GM12878 (cell line): ENCODE measurements at regions not wholly inside any gene's neighbourhood (a gene's known extent, or its start where the extent isn't known, plus 50 kb on each side); places are given as distances from the start of the nearest gene placed in this dataset.

ENCODE experiments used
- NRF1 ChIP-seq: conservative IDR thresholded peaks from 2 replicates; pipeline ENCODE4 v1.6.1; 2011; ENCODE audit warnings: mild to moderate bottlenecking, low read depth, low read length, improper control_type of control experiment
- TAF1 ChIP-seq: IDR thresholded peaks from 2 replicates; pipeline ENCODE4 v1.6.1; 2011; ENCODE audit warnings: mild to moderate bottlenecking, low read depth, low read length, borderline replicate concordance
- TF ChIP-seq, protein P1 (sequence below), 3 experiments: IDR thresholded peaks in 2 of 3; conservative IDR thresholded peaks in 1 of 3; 2 replicates each; pipeline ENCODE4 v1.5.1; 2011; ENCODE audit warnings: low read depth in 3 of 3, low read length in 3 of 3, mild to moderate bottlenecking in 3 of 3, control low read depth in 2 of 3, moderate library complexity in 2 of 3, inconsistent platforms in 1 of 3, mixed read lengths in 1 of 3; ENCODE audit not compliant: control insufficient read depth in 2 of 3, insufficient read depth in 1 of 3; ENCODE audit errors: extremely low read depth in 1 of 3
- TF ChIP-seq, protein P2 (sequence below): IDR thresholded peaks from 2 replicates; pipeline ENCODE4 v1.6.1; 2012; ENCODE audit warnings: mild to moderate bottlenecking, low read depth, low read length

DNA sequence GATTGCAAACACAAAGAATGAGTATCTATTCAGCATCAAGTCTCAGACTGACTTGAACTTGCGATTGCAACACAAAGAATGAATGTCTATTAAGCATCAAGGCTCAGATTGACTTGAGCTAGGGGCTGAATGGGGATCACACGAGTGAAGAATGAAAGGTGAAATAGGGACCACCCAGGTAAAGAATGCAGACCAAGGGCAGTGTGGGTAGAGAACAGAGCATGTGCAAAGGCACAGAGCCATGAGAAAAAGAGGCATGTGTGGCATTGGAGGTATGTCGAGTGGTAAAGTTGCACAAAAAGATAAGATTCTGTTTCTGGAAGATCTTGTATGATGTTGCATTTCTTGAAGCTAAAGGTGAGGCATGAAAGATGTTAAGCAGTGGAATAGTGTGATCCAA is 119.4 kb upstream of the GPR149 start:
- TF ChIP-seq, protein P1, sequence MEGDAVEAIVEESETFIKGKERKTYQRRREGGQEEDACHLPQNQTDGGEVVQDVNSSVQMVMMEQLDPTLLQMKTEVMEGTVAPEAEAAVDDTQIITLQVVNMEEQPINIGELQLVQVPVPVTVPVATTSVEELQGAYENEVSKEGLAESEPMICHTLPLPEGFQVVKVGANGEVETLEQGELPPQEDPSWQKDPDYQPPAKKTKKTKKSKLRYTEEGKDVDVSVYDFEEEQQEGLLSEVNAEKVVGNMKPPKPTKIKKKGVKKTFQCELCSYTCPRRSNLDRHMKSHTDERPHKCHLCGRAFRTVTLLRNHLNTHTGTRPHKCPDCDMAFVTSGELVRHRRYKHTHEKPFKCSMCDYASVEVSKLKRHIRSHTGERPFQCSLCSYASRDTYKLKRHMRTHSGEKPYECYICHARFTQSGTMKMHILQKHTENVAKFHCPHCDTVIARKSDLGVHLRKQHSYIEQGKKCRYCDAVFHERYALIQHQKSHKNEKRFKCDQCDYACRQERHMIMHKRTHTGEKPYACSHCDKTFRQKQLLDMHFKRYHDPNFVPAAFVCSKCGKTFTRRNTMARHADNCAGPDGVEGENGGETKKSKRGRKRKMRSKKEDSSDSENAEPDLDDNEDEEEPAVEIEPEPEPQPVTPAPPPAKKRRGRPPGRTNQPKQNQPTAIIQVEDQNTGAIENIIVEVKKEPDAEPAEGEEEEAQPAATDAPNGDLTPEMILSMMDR (IDR thresholded peaks at IDR 0.05 in 2 of 3, conservative IDR thresholded peaks at IDR 0.05 in 1 of 3; ENCODE audit: control insufficient read depth in 2 of 3, extremely low read depth in 1 of 3, insufficient read depth in 1 of 3, low read depth in 3 of 3, low read length in 3 of 3): no peak
- TF ChIP-seq, protein P2, sequence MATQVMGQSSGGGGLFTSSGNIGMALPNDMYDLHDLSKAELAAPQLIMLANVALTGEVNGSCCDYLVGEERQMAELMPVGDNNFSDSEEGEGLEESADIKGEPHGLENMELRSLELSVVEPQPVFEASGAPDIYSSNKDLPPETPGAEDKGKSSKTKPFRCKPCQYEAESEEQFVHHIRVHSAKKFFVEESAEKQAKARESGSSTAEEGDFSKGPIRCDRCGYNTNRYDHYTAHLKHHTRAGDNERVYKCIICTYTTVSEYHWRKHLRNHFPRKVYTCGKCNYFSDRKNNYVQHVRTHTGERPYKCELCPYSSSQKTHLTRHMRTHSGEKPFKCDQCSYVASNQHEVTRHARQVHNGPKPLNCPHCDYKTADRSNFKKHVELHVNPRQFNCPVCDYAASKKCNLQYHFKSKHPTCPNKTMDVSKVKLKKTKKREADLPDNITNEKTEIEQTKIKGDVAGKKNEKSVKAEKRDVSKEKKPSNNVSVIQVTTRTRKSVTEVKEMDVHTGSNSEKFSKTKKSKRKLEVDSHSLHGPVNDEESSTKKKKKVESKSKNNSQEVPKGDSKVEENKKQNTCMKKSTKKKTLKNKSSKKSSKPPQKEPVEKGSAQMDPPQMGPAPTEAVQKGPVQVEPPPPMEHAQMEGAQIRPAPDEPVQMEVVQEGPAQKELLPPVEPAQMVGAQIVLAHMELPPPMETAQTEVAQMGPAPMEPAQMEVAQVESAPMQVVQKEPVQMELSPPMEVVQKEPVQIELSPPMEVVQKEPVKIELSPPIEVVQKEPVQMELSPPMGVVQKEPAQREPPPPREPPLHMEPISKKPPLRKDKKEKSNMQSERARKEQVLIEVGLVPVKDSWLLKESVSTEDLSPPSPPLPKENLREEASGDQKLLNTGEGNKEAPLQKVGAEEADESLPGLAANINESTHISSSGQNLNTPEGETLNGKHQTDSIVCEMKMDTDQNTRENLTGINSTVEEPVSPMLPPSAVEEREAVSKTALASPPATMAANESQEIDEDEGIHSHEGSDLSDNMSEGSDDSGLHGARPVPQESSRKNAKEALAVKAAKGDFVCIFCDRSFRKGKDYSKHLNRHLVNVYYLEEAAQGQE: no peak
- TF ChIP-seq NRF1 (no peak), TAF1 (no peak)
